Activated CD4-positive, alpha-beta T cell treated with anti-CD3 and anti-CD28 coated beads, Interleukin-2, amount 50 U/mL, for 24 hours (primary cell): ENCODE measurements at regions not wholly inside any gene's neighbourhood (a gene's known extent, or its start where the extent isn't known, plus 50 kb on each side); places are given as distances from the start of the nearest gene placed in this dataset.
"Not testable (repeated sequence)": the region's sequence is repeated elsewhere in the genome, so short reads cannot be mapped to it uniquely, and the experiment has no call there.

Experiments used
- DNase-seq, 2 donors: peaks; one replicate each; pipeline ENCODE4 v3.0.0-alpha.2; 2020; ENCODE audit warnings: low read depth in 1 of 2, low spot score in 1 of 2

DNA sequence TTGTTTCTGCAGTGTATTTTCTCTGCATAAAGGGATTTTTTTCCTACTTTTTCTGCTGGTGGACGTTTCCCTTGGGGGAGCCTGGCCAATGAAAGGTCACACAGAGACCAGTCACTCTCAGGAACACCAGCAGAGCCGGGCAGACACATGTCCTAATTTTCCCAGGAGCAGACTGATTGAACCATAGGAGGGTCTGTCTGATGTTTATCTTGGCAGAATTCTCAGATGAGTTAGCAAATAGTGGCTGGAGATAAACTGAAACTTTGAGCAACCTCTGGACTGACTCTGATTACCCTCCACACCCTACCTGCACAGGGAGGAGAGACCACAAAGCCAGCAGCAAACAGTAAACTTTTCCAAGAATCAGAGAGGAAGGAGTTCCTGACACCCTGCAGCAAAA, 90.0 kb upstream of the PLGLB2 start:
- DNase-seq, result not testable (repeated sequence)

DNA sequence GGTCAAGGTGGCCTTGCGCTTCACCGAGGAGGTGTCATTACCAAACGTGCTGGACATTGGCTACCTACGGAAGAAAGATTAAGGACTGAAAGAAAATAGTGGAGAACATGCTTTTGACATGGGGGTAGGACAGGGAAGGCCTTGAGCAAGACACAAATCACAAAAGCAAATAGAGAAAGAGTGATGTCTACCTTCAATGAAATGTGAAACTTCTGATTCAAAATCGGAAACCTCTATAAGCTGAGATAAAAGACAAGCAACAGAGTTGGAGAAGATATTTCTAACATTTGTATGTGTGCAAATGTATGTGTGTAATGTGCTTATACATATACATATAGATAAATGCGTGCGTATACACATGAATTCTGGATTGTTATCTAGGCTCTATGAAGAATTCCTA, 89.5 kb upstream of the PLGLB2 start:
- DNase-seq, result not testable (repeated sequence)

GRCh38 chr2:87658976-87659375, 88.9 kb upstream of the PLGLB2 start:
- DNase-seq, result not testable (repeated sequence)

DNA sequence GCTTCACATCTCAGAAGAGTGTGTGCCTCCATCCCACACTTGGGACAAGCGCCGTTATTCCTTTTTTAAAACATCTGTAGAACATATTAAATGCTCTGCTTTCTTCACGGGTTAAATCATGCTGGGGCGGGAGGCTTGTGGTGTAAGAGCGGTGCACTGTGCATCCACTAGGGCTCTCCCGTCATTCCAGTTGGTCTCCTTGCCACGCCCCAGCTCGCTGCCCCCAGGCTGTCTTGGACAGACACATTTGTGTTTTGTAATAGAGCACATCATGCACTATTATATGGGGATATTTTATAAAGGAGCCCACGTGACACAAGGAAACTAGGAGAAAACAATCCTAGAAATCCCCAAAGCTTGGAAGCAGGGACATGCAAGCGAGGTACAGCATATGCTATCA, 87.7 kb upstream of the PLGLB2 start:
- DNase-seq, result not testable (repeated sequence)

DNA sequence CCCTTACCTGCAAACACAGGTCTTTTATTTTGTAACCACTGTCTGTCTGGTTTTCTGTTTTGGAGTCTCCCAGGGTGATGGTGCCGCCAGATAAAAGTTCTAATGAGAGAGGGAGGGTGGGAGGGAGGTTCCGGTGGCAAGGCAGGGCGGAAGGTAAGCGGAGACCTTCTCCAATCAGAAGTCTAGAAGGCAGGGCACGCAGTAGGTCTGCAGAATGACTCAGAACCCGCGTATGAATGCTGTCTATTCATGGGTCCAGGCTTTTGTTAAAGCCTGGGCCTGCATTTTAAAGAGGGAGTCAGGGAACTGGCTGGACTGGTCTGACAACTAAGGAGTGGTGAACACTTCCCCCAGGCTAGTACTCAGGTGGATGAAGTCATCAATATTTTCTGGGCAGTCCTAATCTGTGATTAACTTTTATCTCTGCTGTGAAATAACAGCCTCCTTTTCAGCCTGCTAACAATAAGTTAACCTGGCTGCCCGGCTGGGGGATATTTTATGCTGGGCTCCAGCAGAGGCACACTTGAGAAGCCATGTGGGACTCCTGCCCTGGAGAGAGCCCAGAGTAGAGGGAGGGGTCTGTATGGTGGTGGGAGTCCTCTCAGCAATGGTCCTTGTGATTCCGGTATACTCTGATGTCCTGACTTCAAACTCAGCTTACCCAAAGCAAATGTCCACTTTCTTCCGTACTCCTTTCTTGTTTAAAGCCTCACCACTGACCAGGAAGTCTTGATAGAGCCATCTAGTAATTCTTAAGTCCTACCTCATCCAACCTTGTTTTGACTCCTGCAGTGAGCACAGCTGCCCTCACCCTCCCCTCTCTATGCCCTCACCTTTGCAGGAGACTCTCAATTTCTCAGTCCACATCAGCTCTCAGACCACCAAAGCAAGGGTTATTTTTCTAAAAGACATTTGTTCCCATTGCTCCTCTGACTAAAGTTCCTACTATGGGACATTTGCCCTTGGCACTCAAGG, 85.3 kb upstream of the PLGLB2 start:
- DNase-seq, result not testable (repeated sequence)

GRCh38 chr2:87663347-87663746, 84.5 kb upstream of the PLGLB2 start:
- not testable (repeated sequence) for DNase-seq

- DNase-seq, result not testable (repeated sequence)
These were observed 80.9 kb upstream of the PLGLB2 start for GRCh38 chr2:87667027-87667426.

DNA sequence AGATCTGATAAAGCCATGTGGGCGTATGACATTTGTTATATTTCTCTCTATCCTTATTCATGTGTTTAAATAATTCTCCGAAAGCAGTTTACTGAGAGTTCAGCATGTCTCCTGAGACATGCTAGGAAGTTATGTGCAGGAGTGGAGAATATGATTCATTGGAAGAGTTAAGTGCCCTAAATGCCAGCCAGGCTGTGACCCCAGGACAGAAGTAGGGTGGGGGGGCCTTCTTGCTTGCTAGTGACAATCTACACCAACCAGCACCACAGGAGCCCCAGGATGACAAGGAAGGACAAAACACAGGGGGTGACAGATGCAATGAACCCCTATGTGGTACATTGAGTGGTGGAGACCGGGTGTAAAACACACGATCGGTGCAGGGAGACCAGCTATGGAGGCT, 79.5 kb upstream of the PLGLB2 start:
- DNase-seq, result not testable (repeated sequence)

DNA sequence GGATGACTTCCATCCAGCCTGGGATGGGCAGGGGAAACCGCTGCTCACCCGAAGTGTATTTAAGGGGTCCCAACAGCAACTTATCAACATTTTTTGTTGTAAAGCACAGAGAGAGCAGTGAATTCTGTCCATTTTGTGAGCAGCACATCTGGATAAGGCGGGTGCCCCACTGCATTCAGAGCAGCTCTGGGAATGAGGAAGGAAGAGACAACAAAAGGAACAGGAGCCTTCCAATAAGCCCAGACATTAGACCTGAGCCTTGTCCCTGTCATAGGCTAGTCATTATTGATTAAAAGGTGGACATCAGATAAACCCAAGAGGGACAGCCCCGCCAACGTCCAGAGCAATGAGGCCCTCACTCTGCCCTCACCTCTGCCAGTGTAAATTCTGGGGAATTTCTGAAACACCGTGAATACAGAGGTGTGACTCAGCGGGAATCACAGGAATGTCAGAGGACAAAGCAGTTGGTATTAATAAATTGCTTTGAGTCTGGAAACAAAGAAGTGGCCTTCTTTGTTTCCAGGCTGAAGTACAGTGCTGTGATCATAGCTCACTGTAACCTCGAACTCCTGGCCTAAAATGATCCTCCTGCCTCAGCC, 78.2 kb upstream of the PLGLB2 start:
- not testable (repeated sequence) for DNase-seq

GRCh38 chr2:87672404-87672803, 75.5 kb upstream of the PLGLB2 start:
- DNase-seq, result not testable (repeated sequence)

- DNase-seq, result not testable (repeated sequence)
These were observed 73.2 kb upstream of the PLGLB2 start for GRCh38 chr2:87674729-87675128.

DNA sequence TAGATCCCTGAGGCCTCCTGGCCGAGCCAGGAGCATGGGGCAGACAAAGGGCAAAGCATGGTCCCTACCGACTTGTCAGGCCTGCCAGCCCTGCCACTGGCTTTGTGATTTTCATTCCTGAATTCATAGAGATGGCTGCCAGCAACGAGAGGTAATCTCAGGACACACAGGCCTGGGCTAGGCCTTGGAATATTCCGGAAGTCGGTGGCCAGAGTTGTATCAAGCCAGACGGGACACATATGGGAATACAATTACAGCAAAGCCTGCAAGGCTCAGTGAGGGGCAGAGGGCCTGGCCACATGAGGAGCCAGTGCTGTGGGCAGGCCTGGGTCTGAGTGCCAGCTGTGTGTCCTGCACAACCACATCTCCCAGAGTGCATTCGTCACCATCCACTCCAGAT, 72.4 kb upstream of the PLGLB2 start:
- DNase-seq, result not testable (repeated sequence)

DNA sequence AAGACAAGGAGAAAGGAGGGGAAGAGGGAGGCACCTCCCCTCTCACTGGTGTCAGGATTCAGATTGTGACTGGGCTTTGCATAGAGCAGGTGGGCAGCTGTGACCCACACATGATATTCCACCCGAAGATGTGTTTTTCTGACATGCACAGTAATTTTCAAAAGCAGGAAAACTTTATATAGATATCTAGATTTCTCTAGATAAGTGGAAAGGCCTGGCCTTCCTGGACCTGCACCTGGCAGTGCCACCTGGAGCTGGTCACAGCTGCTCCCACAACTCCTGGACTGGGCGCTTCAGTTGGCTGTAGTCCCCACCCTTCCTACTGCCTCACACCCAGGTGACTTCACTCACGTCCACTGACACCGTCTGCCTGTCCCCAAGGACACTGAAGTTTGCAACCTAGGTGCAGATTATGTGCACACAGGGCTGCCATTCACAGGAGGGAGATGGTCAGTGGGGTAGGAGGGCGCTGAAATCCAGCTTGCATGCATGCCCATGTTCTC, 70.4 kb upstream of the PLGLB2 start:
- DNase-seq, result not testable (repeated sequence)

- DNase-seq, result not testable (repeated sequence)
These were observed 69.1 kb upstream of the PLGLB2 start for GRCh38 chr2:87678742-87679173.

- not testable (repeated sequence) for DNase-seq
These were observed 67.9 kb upstream of the PLGLB2 start for GRCh38 chr2:87679950-87680349.

DNA sequence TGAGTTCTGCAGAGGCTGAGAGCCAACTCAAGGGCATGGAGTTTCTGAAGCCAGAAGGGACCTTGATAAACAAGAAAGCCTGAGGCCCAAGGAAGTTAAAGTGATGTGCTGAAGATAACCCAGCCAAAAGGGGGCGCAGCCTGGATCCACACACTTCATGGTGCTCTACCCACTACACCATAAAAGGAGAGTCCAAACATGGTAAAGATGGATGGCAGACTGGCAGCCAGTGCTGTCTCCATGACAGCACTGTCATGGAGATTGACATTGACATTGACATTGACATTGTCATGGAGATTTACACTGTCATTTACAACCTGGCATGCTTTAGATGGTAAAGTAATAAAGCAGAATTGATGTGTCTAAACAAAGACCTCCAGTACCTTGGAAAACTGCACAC, 67.2 kb upstream of the PLGLB2 start:
- not testable (repeated sequence) for DNase-seq

DNA sequence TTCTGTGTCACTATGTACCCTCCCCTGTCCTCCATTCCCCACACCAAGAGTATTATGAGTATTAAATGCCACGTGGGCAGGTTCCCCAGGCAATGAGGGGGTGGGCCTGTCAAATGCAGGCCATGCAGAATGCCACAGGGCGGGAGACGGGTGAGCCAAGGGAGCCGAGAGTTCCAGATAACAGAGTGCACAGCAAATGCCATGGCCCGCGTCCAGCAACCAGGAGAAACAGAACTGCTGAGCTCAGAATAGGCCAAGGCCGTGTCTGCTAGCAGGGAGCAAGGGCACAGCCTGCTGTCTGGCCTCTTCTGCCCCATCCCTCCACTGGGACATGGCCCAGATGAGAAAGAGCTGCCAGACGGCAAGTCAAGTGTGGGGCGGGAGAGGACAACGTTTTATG, 64.4 kb upstream of the PLGLB2 start:
- not testable (repeated sequence) for DNase-seq

DNA sequence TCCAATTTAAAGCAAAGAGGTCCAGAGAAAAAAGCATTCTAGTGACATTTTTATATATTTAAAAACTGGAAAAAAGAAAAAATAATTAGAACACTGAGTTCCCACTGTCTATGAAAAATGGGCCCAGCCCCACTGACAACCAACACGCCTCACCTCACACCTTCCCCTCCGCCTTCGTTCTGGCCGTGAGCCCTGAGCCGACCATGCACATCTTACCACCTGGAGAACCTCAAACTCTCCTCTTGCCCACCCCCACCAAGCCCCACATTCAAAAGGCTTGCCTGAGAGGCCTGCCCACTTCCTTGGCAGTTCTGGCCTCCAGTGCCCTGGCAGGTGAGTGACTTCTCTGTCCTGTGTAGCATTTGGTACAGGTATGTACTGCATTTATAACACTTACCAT, 63.9 kb upstream of the PLGLB2 start:
- not testable (repeated sequence) for DNase-seq

DNA sequence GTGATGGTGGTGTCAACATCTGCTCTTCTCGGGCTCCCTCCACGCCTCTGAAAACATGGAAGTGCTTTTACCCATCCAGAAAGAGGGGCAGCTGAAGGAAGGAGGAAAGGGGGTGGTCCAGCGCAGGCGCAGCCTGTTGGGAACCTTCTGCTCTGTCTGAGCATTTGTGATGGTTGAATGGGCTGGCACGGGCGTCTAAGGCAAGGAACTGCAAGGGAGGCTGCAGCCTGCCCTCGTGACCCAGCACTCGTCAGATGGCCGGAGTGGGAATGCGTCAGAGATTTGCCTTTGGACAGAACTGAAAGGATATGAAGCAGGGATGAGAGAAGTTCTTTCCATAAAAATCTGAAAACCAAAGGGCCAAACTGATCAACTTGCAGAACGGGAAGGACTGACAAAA, 62.3 kb upstream of the PLGLB2 start:
- not testable (repeated sequence) for DNase-seq

GRCh38 chr2:87686873-87687549, 60.9 kb upstream of the PLGLB2 start:
- not testable (repeated sequence) for DNase-seq

GRCh38 chr2:87687550-87688270, 60.2 kb upstream of the PLGLB2 start:
- not testable (repeated sequence) for DNase-seq
